ENCODE measurements at regions not wholly inside any gene's neighbourhood (a gene's known extent, or its start where the extent isn't known, plus 50 kb on each side); places are given as distances from the start of the nearest gene placed in this dataset.

DNA sequence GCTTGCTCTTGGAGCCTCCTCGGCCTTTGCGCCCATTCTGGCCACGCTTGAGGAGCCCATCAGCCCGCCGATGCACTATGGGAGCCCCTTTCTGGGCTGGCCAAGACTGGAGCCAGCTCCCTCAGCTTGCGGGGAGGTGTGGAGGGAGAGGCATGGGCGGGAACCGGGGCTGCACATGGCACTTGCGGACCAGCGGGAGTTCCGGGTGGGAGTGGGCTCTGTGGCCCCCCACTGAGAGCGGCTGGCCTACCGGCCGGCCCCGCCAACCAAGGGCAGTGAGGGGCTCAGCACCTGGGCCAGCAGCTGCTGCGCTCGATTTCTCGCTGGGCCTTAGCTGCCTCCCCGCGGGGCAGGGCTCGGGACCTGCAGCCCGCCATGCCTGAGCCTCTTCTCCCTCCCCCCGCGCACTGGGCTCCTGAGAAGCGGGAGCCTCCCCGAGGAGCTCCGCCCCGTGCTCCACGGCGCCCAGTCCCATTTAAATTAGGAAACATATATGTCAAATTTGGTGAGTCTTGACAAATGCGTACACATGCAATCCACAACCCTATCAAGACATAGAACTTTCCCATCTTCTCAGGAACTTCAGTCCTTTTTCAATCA, 97.6 kb upstream of the CNTN3 start:
- TF ChIP-seq, protein P1, sequence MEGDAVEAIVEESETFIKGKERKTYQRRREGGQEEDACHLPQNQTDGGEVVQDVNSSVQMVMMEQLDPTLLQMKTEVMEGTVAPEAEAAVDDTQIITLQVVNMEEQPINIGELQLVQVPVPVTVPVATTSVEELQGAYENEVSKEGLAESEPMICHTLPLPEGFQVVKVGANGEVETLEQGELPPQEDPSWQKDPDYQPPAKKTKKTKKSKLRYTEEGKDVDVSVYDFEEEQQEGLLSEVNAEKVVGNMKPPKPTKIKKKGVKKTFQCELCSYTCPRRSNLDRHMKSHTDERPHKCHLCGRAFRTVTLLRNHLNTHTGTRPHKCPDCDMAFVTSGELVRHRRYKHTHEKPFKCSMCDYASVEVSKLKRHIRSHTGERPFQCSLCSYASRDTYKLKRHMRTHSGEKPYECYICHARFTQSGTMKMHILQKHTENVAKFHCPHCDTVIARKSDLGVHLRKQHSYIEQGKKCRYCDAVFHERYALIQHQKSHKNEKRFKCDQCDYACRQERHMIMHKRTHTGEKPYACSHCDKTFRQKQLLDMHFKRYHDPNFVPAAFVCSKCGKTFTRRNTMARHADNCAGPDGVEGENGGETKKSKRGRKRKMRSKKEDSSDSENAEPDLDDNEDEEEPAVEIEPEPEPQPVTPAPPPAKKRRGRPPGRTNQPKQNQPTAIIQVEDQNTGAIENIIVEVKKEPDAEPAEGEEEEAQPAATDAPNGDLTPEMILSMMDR (IDR thresholded peaks at IDR 0.05): no peak
- TF ChIP-seq BHLHE40 (IDR thresholded peaks at IDR 0.05; ENCODE audit: low read depth, low read length): no peak
- TF ChIP-seq SMC3 (IDR thresholded peaks at IDR 0.05): no peak
- TF ChIP-seq, protein P2, sequence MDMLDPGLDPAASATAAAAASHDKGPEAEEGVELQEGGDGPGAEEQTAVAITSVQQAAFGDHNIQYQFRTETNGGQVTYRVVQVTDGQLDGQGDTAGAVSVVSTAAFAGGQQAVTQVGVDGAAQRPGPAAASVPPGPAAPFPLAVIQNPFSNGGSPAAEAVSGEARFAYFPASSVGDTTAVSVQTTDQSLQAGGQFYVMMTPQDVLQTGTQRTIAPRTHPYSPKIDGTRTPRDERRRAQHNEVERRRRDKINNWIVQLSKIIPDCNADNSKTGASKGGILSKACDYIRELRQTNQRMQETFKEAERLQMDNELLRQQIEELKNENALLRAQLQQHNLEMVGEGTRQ (IDR thresholded peaks at IDR 0.05): no peak
- TF ChIP-seq CEBPB (IDR thresholded peaks at IDR 0.05): no peak
- TF ChIP-seq, protein P3, sequence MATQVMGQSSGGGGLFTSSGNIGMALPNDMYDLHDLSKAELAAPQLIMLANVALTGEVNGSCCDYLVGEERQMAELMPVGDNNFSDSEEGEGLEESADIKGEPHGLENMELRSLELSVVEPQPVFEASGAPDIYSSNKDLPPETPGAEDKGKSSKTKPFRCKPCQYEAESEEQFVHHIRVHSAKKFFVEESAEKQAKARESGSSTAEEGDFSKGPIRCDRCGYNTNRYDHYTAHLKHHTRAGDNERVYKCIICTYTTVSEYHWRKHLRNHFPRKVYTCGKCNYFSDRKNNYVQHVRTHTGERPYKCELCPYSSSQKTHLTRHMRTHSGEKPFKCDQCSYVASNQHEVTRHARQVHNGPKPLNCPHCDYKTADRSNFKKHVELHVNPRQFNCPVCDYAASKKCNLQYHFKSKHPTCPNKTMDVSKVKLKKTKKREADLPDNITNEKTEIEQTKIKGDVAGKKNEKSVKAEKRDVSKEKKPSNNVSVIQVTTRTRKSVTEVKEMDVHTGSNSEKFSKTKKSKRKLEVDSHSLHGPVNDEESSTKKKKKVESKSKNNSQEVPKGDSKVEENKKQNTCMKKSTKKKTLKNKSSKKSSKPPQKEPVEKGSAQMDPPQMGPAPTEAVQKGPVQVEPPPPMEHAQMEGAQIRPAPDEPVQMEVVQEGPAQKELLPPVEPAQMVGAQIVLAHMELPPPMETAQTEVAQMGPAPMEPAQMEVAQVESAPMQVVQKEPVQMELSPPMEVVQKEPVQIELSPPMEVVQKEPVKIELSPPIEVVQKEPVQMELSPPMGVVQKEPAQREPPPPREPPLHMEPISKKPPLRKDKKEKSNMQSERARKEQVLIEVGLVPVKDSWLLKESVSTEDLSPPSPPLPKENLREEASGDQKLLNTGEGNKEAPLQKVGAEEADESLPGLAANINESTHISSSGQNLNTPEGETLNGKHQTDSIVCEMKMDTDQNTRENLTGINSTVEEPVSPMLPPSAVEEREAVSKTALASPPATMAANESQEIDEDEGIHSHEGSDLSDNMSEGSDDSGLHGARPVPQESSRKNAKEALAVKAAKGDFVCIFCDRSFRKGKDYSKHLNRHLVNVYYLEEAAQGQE (IDR thresholded peaks at IDR 0.05): no peak
